ENCODE measurements at regions not wholly inside any gene's neighbourhood (a gene's known extent, or its start where the extent isn't known, plus 50 kb on each side); places are given as distances from the start of the nearest gene placed in this dataset.

GRCh38 chr21:23921670-23922418 lies 1685.4 kb downstream of the MRPL39 start:
- no peak for TF ChIP-seq POLR2A (IDR thresholded peaks at IDR 0.05)
- TF ChIP-seq, protein P1, sequence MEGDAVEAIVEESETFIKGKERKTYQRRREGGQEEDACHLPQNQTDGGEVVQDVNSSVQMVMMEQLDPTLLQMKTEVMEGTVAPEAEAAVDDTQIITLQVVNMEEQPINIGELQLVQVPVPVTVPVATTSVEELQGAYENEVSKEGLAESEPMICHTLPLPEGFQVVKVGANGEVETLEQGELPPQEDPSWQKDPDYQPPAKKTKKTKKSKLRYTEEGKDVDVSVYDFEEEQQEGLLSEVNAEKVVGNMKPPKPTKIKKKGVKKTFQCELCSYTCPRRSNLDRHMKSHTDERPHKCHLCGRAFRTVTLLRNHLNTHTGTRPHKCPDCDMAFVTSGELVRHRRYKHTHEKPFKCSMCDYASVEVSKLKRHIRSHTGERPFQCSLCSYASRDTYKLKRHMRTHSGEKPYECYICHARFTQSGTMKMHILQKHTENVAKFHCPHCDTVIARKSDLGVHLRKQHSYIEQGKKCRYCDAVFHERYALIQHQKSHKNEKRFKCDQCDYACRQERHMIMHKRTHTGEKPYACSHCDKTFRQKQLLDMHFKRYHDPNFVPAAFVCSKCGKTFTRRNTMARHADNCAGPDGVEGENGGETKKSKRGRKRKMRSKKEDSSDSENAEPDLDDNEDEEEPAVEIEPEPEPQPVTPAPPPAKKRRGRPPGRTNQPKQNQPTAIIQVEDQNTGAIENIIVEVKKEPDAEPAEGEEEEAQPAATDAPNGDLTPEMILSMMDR (IDR thresholded peaks at IDR 0.05): no peak
- TF ChIP-seq POLR2AphosphoS5 (IDR thresholded peaks at IDR 0.05; ENCODE audit: insufficient read depth in 1 of 2, low read depth in 1 of 2): no peak

All from vagina (tissue), 2 donors.